GM12864 (cell line): ENCODE measurements at regions not wholly inside any gene's neighbourhood (a gene's known extent, or its start where the extent isn't known, plus 50 kb on each side); places are given as distances from the start of the nearest gene placed in this dataset.

Experiments used
- DNase-seq: peaks from one replicate; pipeline ENCODE4 v3.0.0-alpha.2; 2011; ENCODE audit warnings: low read depth
- H3K4me3 ChIP-seq: 2 replicates; pipeline ENCODE4 v1.5.1; 2011; ENCODE audit warnings: mild to moderate bottlenecking, low read depth, low read length, control low read depth
- CTCF ChIP-seq: IDR thresholded peaks from 2 replicates; pipeline ENCODE4 v1.5.1; 2011; ENCODE audit warnings: low read depth, mild to moderate bottlenecking, moderate library complexity, low read length, control low read depth, inconsistent platforms; ENCODE audit errors: missing control alignments

GRCh38 chr4:126097155-126097799, 782.5 kb downstream of the FAT4 start:
- no peak for TF ChIP-seq CTCF
- no peak overlapping the region for H3K4me3 ChIP-seq
- no peak for DNase-seq

- TF ChIP-seq CTCF: peak; percentile 8
- H3K4me3 ChIP-seq: no peak overlapping the region
- DNase-seq: no peak
Observed at GRCh38 chr4:126106658-126107057, 791.9 kb downstream of the FAT4 start.

GRCh38 chr4:126109836-126110235, 795.1 kb downstream of the FAT4 start:
- TF ChIP-seq CTCF: no peak
- DNase-seq: no peak
- no peak overlapping the region for H3K4me3 ChIP-seq

GRCh38 chr4:126113058-126113457, 798.3 kb downstream of the FAT4 start:
- H3K4me3 ChIP-seq: no peak overlapping the region
- no peak for TF ChIP-seq CTCF
- DNase-seq: no peak

- TF ChIP-seq CTCF: no peak
- no peak overlapping the region for H3K4me3 ChIP-seq
- DNase-seq: no peak
Observed at GRCh38 chr4:126123611-126124325, 809.0 kb downstream of the FAT4 start.

GRCh38 chr4:126124818-126125217, 810.1 kb downstream of the FAT4 start:
- DNase-seq: no peak
- H3K4me3 ChIP-seq: no peak overlapping the region
- no peak for TF ChIP-seq CTCF

- DNase-seq: no peak
- no peak overlapping the region for H3K4me3 ChIP-seq
- no peak for TF ChIP-seq CTCF
Observed at GRCh38 chr4:126130215-126130614, 815.5 kb downstream of the FAT4 start.
